Mammary epithelial cell (primary cell): ENCODE measurements at regions not wholly inside any gene's neighbourhood (a gene's known extent, or its start where the extent isn't known, plus 50 kb on each side); places are given as distances from the start of the nearest gene placed in this dataset.

ENCODE experiments used
- CTCF ChIP-seq, 2 donors: IDR thresholded peaks in 1 of 2; conservative IDR thresholded peaks in 1 of 2; 2 replicates each; pipeline ENCODE4 v1.5.1; 2011 to 2012; ENCODE audit warnings: inconsistent platforms in 2 of 2, low read length in 2 of 2, mild to moderate bottlenecking in 2 of 2, control low read depth in 1 of 2, low read depth in 1 of 2; ENCODE audit not compliant: insufficient read depth in 1 of 2; ENCODE audit errors: extremely low read depth in 1 of 2
- EZH2 ChIP-seq: IDR thresholded peaks from 2 replicates; pipeline ENCODE4 v1.6.1; 2012; ENCODE audit warnings: low read length, inconsistent platforms, borderline replicate concordance

- TF ChIP-seq CTCF (conservative IDR thresholded peaks at IDR 0.05 in 1 of 2, IDR thresholded peaks at IDR 0.05 in 1 of 2; ENCODE audit: extremely low read depth in 1 of 2, insufficient read depth in 1 of 2, low read depth in 1 of 2, low read length in 2 of 2), result no peak
- no peak for TF ChIP-seq EZH2
These were observed 68.2 kb upstream of the MAML3 start for GRCh38 chr4:140222171-140222570.
